Colonic mucosa (tissue), 4 donors: ENCODE measurements at regions not wholly inside any gene's neighbourhood (a gene's known extent, or its start where the extent isn't known, plus 50 kb on each side); places are given as distances from the start of the nearest gene placed in this dataset.

Source experiments
- DNase-seq: peaks from one replicate; pipeline ENCODE4 v3.0.0-alpha.2; 2020
- H3K27ac ChIP-seq: fragments of 200-600 bp; one replicate; pipeline ENCODE4 v1.8.0; 2021
- H3K27me3 ChIP-seq: fragments of 200-600 bp; one replicate; pipeline ENCODE4 v1.8.0; 2021
- H3K36me3 ChIP-seq: fragments of 200-600 bp; one replicate; pipeline ENCODE4 v1.8.0; 2021
- H3K4me1 ChIP-seq: fragments of 200-600 bp; one replicate; pipeline ENCODE4 v1.8.0; 2021; ENCODE audit warnings: mild to moderate bottlenecking
- H3K4me3 ChIP-seq: fragments of 200-600 bp; one replicate; pipeline ENCODE4 v1.8.0; 2021
- H3K9ac ChIP-seq, 2 donors: one replicate each; pipeline ENCODE4 v1.7.0; 2013; ENCODE audit warnings: control low read depth in 2 of 2, low read depth in 2 of 2, low read length in 2 of 2
- H3K9me3 ChIP-seq: fragments of 200-600 bp; one replicate; pipeline ENCODE4 v1.8.0; 2021
- CTCF ChIP-seq: fragments of 200-600 bp; IDR thresholded peaks from one replicate; pipeline ENCODE4 v1.8.0; 2022; ENCODE audit warnings: antibody characterized with exemption, mild to moderate bottlenecking
- intact Hi-C: fragments of 100-400 bp; cut with DNase I; formaldehyde crosslinking; loops from one replicate; pipeline ENCODE4 v1.14.1; 2022
- donor health status: healthy.
- donor health status: DM: no; HTN: no; CAD: no.
- donor health status: DM: no; HTN: no; CAD: no.

- no peaks in the 10 kb centered on the region for H3K27me3 ChIP-seq
- H3K36me3 ChIP-seq, result no peaks in the 10 kb centered on the region
- no peak overlapping the region for H3K4me3 ChIP-seq
- no peak overlapping the region for H3K9ac ChIP-seq
- no peaks in the 10 kb centered on the region for H3K4me1 ChIP-seq
- H3K9me3 ChIP-seq, result no peaks in the 10 kb centered on the region
- no peak overlapping the region for H3K27ac ChIP-seq
- intact Hi-C loops, result loop anchor here (5.0 kb wide), 1 partner anchor 36 kb away; no protein-coding TSS in a partner anchor
- TF ChIP-seq CTCF, result no peak
- DNase-seq, result no peak
These were observed 507.3 kb downstream of the HAPSTR1 start for GRCh38 chr16:9598731-9599083.

GRCh38 chr16:9599415-9600120, 508.1 kb downstream of the HAPSTR1 start:
- H3K4me3 ChIP-seq, result no peak overlapping the region
- H3K36me3 ChIP-seq, result no peaks in the 10 kb centered on the region
- no peaks in the 10 kb centered on the region for H3K27me3 ChIP-seq
- no peak for TF ChIP-seq CTCF
- intact Hi-C loops, result loop anchor here (5.0 kb wide), 1 partner anchor 37 kb away; no protein-coding TSS in a partner anchor
- H3K9ac ChIP-seq, result no peak overlapping the region
- no peaks in the 10 kb centered on the region for H3K9me3 ChIP-seq
- DNase-seq, result no peak
- no peaks in the 10 kb centered on the region for H3K4me1 ChIP-seq
- no peak overlapping the region for H3K27ac ChIP-seq

- TF ChIP-seq CTCF, result no peak
- H3K36me3 ChIP-seq, result no peaks in the 10 kb centered on the region
- H3K9me3 ChIP-seq, result no peaks in the 10 kb centered on the region
- no peak overlapping the region for H3K4me3 ChIP-seq
- H3K4me1 ChIP-seq, result no peaks in the 10 kb centered on the region
- no peak overlapping the region for H3K27ac ChIP-seq
- no peak for DNase-seq
- no peaks in the 10 kb centered on the region for H3K27me3 ChIP-seq
- intact Hi-C loops, result no loop called here
- H3K9ac ChIP-seq, result no peak overlapping the region
These were observed 510.7 kb downstream of the HAPSTR1 start for GRCh38 chr16:9602189-9602588.

- no peaks in the 10 kb centered on the region for H3K9me3 ChIP-seq
- intact Hi-C loops, result no loop called here
- no peak for DNase-seq
- no peak overlapping the region for H3K4me3 ChIP-seq
- H3K27me3 ChIP-seq, result no peaks in the 10 kb centered on the region
- H3K27ac ChIP-seq, result no peak overlapping the region
- TF ChIP-seq CTCF, result no peak
- H3K4me1 ChIP-seq, result no peaks in the 10 kb centered on the region
- no peaks in the 10 kb centered on the region for H3K36me3 ChIP-seq
- no peak overlapping the region for H3K9ac ChIP-seq
These were observed 511.9 kb downstream of the HAPSTR1 start for GRCh38 chr16:9603316-9603715.

GRCh38 chr16:9607515-9608230, 516.2 kb downstream of the HAPSTR1 start:
- Histone ChIP-seq H3K4me1 (no peaks in the 10 kb centered on the region), H3K4me3 (no peak overlapping the region), H3K9me3 (no peaks in the 10 kb centered on the region), H3K27me3 (no peaks in the 10 kb centered on the region), H3K9ac (no peak overlapping the region), H3K27ac (no peak overlapping the region), H3K36me3 (no peaks in the 10 kb centered on the region)
- intact Hi-C loops, result no loop called here
- no peak for TF ChIP-seq CTCF
- no peak for DNase-seq
